Sigmoid colon (tissue), 6 donors: ENCODE measurements at regions not wholly inside any gene's neighbourhood (a gene's known extent, or its start where the extent isn't known, plus 50 kb on each side); places are given as distances from the start of the nearest gene placed in this dataset.

Experiments used
- DNase-seq: peaks from one replicate; pipeline ENCODE4 v3.0.0-alpha.2; 2019
- H3K27ac ChIP-seq, 4 donors: fragments of 200-600 bp; sonication (generic); one replicate each; pipeline ENCODE4 v1.5.1; 2016 to 2019; ENCODE audit warnings: mild to moderate bottlenecking in 1 of 4
- H3K27me3 ChIP-seq, 3 donors: fragments of 200-600 bp; sonication (generic); one replicate each; pipeline ENCODE4 v1.5.1; 2019; ENCODE audit warnings: mild to moderate bottlenecking in 1 of 3
- H3K36me3 ChIP-seq, 4 donors: fragments of 200-600 bp; sonication (generic); one replicate each; pipeline ENCODE4 v1.5.1; 2016 to 2019
- H3K4me1 ChIP-seq, 4 donors: fragments of 200-600 bp; sonication (generic); one replicate each; pipeline ENCODE4 v1.5.1; 2017 to 2019
- H3K4me3 ChIP-seq, 4 donors: fragments of 200-600 bp; sonication (generic); one replicate each; pipeline ENCODE4 v1.5.1; 2017 to 2019; ENCODE audit warnings: mild to moderate bottlenecking in 2 of 4, moderate library complexity in 1 of 4
- H3K9me3 ChIP-seq, 4 donors: fragments of 200-600 bp in 3 of 4; sonication (generic) in 3 of 4; one replicate each; pipeline versions ENCODE4 v1.5.1 to v1.6.1; 2013 to 2019
- EP300 ChIP-seq, 4 donors: sonication (generic); formaldehyde crosslinking; IDR thresholded peaks; one replicate each; pipeline ENCODE4 v1.6.1; 2017; ENCODE audit warnings: antibody characterized with exemption in 4 of 4
- POLR2A ChIP-seq, 2 donors: fragments of 450-650 bp; IDR thresholded peaks; one replicate each; pipeline ENCODE4 v1.6.1; 2016; ENCODE audit warnings: antibody characterized with exemption in 2 of 2, mild to moderate bottlenecking in 2 of 2, moderate library complexity in 2 of 2
- POLR2AphosphoS5 ChIP-seq, 4 donors: sonication (generic); formaldehyde crosslinking; IDR thresholded peaks; one replicate each; pipeline ENCODE4 v1.6.1; 2017; ENCODE audit warnings: antibody characterized with exemption in 4 of 4
- WGBS, 2 donors: extraction: QIAGEN DNeasy Blood & Tissue Kit; methylation state at CpG; one replicate each; pipeline ENCODE4 v1.1.7; 2013; 5-methylcytosine and 5-hydroxymethylcytosine counted together
- intact Hi-C: fragments of 100-400 bp; cut with DNase I; formaldehyde crosslinking; loops from one replicate; pipeline ENCODE4 v1.15.1; 2023
- TF ChIP-seq, protein P1 (sequence below), 4 experiments: fragments of 450-650 bp in 3 of 4; fragments of 200-600 bp in 1 of 4; IDR thresholded peaks; one replicate each; pipeline ENCODE4 v1.5.1; 2016 to 2019; ENCODE audit warnings: antibody characterized with exemption in 4 of 4, mild to moderate bottlenecking in 3 of 4, moderate library complexity in 2 of 4
- donor health status: healthy with polysubstance abuse.
- donor health status: healthy.

- H3K9me3 ChIP-seq = no peaks in the 10 kb centered on the region
- TF ChIP-seq EP300 (IDR thresholded peaks at IDR 0.05) = no peak
- TF ChIP-seq POLR2AphosphoS5 (IDR thresholded peaks at IDR 0.05) = no peak
- TF ChIP-seq POLR2A (IDR thresholded peaks at IDR 0.05) = no peak
- TF ChIP-seq, protein P1, sequence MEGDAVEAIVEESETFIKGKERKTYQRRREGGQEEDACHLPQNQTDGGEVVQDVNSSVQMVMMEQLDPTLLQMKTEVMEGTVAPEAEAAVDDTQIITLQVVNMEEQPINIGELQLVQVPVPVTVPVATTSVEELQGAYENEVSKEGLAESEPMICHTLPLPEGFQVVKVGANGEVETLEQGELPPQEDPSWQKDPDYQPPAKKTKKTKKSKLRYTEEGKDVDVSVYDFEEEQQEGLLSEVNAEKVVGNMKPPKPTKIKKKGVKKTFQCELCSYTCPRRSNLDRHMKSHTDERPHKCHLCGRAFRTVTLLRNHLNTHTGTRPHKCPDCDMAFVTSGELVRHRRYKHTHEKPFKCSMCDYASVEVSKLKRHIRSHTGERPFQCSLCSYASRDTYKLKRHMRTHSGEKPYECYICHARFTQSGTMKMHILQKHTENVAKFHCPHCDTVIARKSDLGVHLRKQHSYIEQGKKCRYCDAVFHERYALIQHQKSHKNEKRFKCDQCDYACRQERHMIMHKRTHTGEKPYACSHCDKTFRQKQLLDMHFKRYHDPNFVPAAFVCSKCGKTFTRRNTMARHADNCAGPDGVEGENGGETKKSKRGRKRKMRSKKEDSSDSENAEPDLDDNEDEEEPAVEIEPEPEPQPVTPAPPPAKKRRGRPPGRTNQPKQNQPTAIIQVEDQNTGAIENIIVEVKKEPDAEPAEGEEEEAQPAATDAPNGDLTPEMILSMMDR (IDR thresholded peaks at IDR 0.05) = no peak
- H3K4me1 ChIP-seq = no peaks in the 10 kb centered on the region
- H3K27ac ChIP-seq = no peak overlapping the region
- DNase-seq = no peak
- no peaks in the 10 kb centered on the region for H3K27me3 ChIP-seq
- intact Hi-C loops = no loop called here
- H3K36me3 ChIP-seq = no peaks in the 10 kb centered on the region
- no peak overlapping the region for H3K4me3 ChIP-seq
Measured at GRCh38 chr14:48751293-48751692, 834.9 kb downstream of the RPS29 start.

GRCh38 chr14:48748151-48748675 is 838.0 kb downstream of the RPS29 start:
- Histone ChIP-seq H3K4me3 (no peak overlapping the region), H3K9me3 (no peaks in the 10 kb centered on the region), H3K36me3 (no peaks in the 10 kb centered on the region), H3K4me1 (no peaks in the 10 kb centered on the region), H3K27ac (no peak overlapping the region), H3K27me3 (no peaks in the 10 kb centered on the region)
- DNase-seq = no peak
- TF ChIP-seq POLR2AphosphoS5 (IDR thresholded peaks at IDR 0.05) (no peak), EP300 (IDR thresholded peaks at IDR 0.05) (no peak), POLR2A (IDR thresholded peaks at IDR 0.05) (no peak)
- TF ChIP-seq, protein P1 (IDR thresholded peaks at IDR 0.05) = no peak
- intact Hi-C loops = no loop called here
- WGBS, 2 donors = 67 to 71% methylated on average over 2 of the region's 2 CpGs

GRCh38 chr14:48747561-48748089 is 838.6 kb downstream of the RPS29 start:
- no peak overlapping the region for H3K4me3 ChIP-seq

GRCh38 chr14:48744202-48744601 is 842.0 kb downstream of the RPS29 start:
- no peak for DNase-seq
- Histone ChIP-seq H3K36me3 (no peaks in the 10 kb centered on the region), H3K9me3 (no peaks in the 10 kb centered on the region), H3K4me3 (no peak overlapping the region), H3K27ac (no peak overlapping the region), H3K27me3 (no peaks in the 10 kb centered on the region), H3K4me1 (no peaks in the 10 kb centered on the region)
- WGBS, 2 donors = 73 to 77% methylated on average over 2 of the region's 2 CpGs
- intact Hi-C loops = no loop called here
- TF ChIP-seq POLR2A (IDR thresholded peaks at IDR 0.05) (no peak), POLR2AphosphoS5 (IDR thresholded peaks at IDR 0.05) (no peak), EP300 (IDR thresholded peaks at IDR 0.05) (no peak)
- TF ChIP-seq, protein P1 (IDR thresholded peaks at IDR 0.05) = no peak

More at GRCh38 chr14:48747561-48748089, 838.6 kb downstream of the RPS29 start:
- DNase-seq = no peak
- intact Hi-C loops = no loop called here
- H3K27ac ChIP-seq = no peak overlapping the region
- TF ChIP-seq POLR2AphosphoS5 (IDR thresholded peaks at IDR 0.05) (no peak), POLR2A (IDR thresholded peaks at IDR 0.05) (no peak), EP300 (IDR thresholded peaks at IDR 0.05) (no peak)
- TF ChIP-seq, protein P1 (IDR thresholded peaks at IDR 0.05) = no peak
- WGBS, 2 donors = 62 to 80% methylated on average over 3 of the region's 3 CpGs
- no peaks in the 10 kb centered on the region for H3K9me3 ChIP-seq
- H3K36me3 ChIP-seq = no peaks in the 10 kb centered on the region
- H3K4me1 ChIP-seq = no peaks in the 10 kb centered on the region
- no peaks in the 10 kb centered on the region for H3K27me3 ChIP-seq
